ENCODE measurements at regions not wholly inside any gene's neighbourhood (a gene's known extent, or its start where the extent isn't known, plus 50 kb on each side); places are given as distances from the start of the nearest gene placed in this dataset.
A peak's percentile ranks its signal among the peaks of the same experiment; 100 is the strongest.

- no peaks in the 10 kb centered on the region for H3K27me3 ChIP-seq (ENCODE audit: insufficient read depth, low read length)
- Mint-ChIP-seq H3K4me3 (ENCODE audit: unreplicated experiment) (no peak overlapping the region), H3K4me1 (ENCODE audit: low read depth, unreplicated experiment) (no peaks in the 10 kb centered on the region), H3K27me3 (ENCODE audit: low read depth, unreplicated experiment) (no peaks in the 10 kb centered on the region), H3K9me3 (ENCODE audit: unreplicated experiment) (no peaks in the 10 kb centered on the region), H3K36me3 (ENCODE audit: low read depth, unreplicated experiment) (no peaks in the 10 kb centered on the region), H3K27ac (ENCODE audit: unreplicated experiment) (no peak overlapping the region)
- no peaks in the 10 kb centered on the region for H3K4me1 ChIP-seq (ENCODE audit: insufficient read depth, low read length)
- no peak overlapping the region for H3K4me3 ChIP-seq (ENCODE audit: insufficient read depth, low read depth, low read length)
- H3K79me2 ChIP-seq (ENCODE audit: insufficient read depth, low read length), result no peaks in the 10 kb centered on the region
- TF ChIP-seq CTCF (IDR thresholded peaks at IDR 0.05; ENCODE audit: insufficient read depth, low read depth, low read length) (no peak), EZH2 (IDR thresholded peaks at IDR 0.05; ENCODE audit: insufficient read depth, low read length) (no peak)
- DNase-seq (ENCODE audit: low read depth), result no peak
- H4K20me1 ChIP-seq (ENCODE audit: insufficient read depth, low read length), result no peaks in the 10 kb centered on the region
- FAIRE-seq, result peak; percentile 45
- no peak overlapping the region for H3K4me2 ChIP-seq (ENCODE audit: low read length)
- no peak overlapping the region for H3K27ac ChIP-seq (ENCODE audit: low read depth, low read length)
- H3K9me3 ChIP-seq (ENCODE audit: insufficient read depth, low read depth, low read length), result no peaks in the 10 kb centered on the region
- H3K9ac ChIP-seq (ENCODE audit: low read length), result no peak overlapping the region
- H2AFZ ChIP-seq (ENCODE audit: low read depth, low read length), result no peak overlapping the region
- no peaks in the 10 kb centered on the region for H3K36me3 ChIP-seq (ENCODE audit: insufficient read depth, low read length)
Measured at GRCh38 chrX:84932814-84933213, 70.9 kb upstream of the APOOL start.

GRCh38 chrX:84933956-84934556 is 69.6 kb upstream of the APOOL start:
- Histone ChIP-seq H3K4me3 (ENCODE audit: insufficient read depth, low read depth, low read length) (no peak overlapping the region), H3K4me2 (ENCODE audit: low read length) (no peak overlapping the region), H2AFZ (ENCODE audit: low read depth, low read length) (no peak overlapping the region), H3K4me1 (ENCODE audit: insufficient read depth, low read length) (no peaks in the 10 kb centered on the region), H3K27ac (ENCODE audit: low read depth, low read length) (no peak overlapping the region), H3K79me2 (ENCODE audit: insufficient read depth, low read length) (no peaks in the 10 kb centered on the region), H3K27me3 (ENCODE audit: insufficient read depth, low read length) (no peaks in the 10 kb centered on the region), H4K20me1 (ENCODE audit: insufficient read depth, low read length) (no peaks in the 10 kb centered on the region), H3K9me3 (ENCODE audit: insufficient read depth, low read depth, low read length) (no peaks in the 10 kb centered on the region), H3K36me3 (ENCODE audit: insufficient read depth, low read length) (no peaks in the 10 kb centered on the region), H3K9ac (ENCODE audit: low read length) (no peak overlapping the region)
- FAIRE-seq, result no peak
- Mint-ChIP-seq H3K27ac (ENCODE audit: unreplicated experiment) (no peak overlapping the region), H3K4me1 (ENCODE audit: low read depth, unreplicated experiment) (no peaks in the 10 kb centered on the region), H3K9me3 (ENCODE audit: unreplicated experiment) (no peaks in the 10 kb centered on the region), H3K27me3 (ENCODE audit: low read depth, unreplicated experiment) (no peaks in the 10 kb centered on the region), H3K36me3 (ENCODE audit: low read depth, unreplicated experiment) (no peaks in the 10 kb centered on the region), H3K4me3 (ENCODE audit: unreplicated experiment) (no peak overlapping the region)
- no peak for DNase-seq (ENCODE audit: low read depth)
- TF ChIP-seq EZH2 (IDR thresholded peaks at IDR 0.05; ENCODE audit: insufficient read depth, low read length), result no peak
- no peak for TF ChIP-seq CTCF (IDR thresholded peaks at IDR 0.05; ENCODE audit: insufficient read depth, low read depth, low read length)

Measured in astrocyte (in vitro differentiated cells and primary cell).